K562 (cell line): ENCODE measurements at regions not wholly inside any gene's neighbourhood (a gene's known extent, or its start where the extent isn't known, plus 50 kb on each side); places are given as distances from the start of the nearest gene placed in this dataset.

Experiments
- IRF2 ChIP-seq: sonication (generic); formaldehyde crosslinking; IDR thresholded peaks from 2 replicates; pipeline ENCODE4 v1.8.1; 2022; ENCODE audit warnings: mild to moderate bottlenecking, missing genetic modification reagents
- KDM1A ChIP-seq, 2 experiments: fragments of 450-650 bp; IDR thresholded peaks; 2 replicates each; pipeline ENCODE4 v1.6.1; 2016; ENCODE audit warnings: mild to moderate bottlenecking in 2 of 2
- RB1 ChIP-seq: fragments of 450-650 bp; IDR thresholded peaks from 2 replicates; pipeline ENCODE4 v1.6.1; 2017; ENCODE audit warnings: low read depth, mild to moderate bottlenecking
- SUPT5H ChIP-seq: fragments of 450-650 bp; IDR thresholded peaks from 2 replicates; pipeline ENCODE4 v1.6.1; 2016

GRCh38 chr10:88047579-88047978 lies 184.2 kb downstream of the PTEN start:
- no peak for TF ChIP-seq IRF2 (CRISPR knock-in tag)
- no peak for TF ChIP-seq KDM1A (IDR thresholded peaks at IDR 0.05)
- no peak for TF ChIP-seq SUPT5H
- no peak for TF ChIP-seq RB1
